Gastroesophageal sphincter (tissue), 4 donors: ENCODE measurements at regions not wholly inside any gene's neighbourhood (a gene's known extent, or its start where the extent isn't known, plus 50 kb on each side); places are given as distances from the start of the nearest gene placed in this dataset.
"Not testable (repeated sequence)": the region's sequence is repeated elsewhere in the genome, so short reads cannot be mapped to it uniquely, and the experiment has no call there.

ENCODE experiments used
- ATAC-seq: fragments of 150-250 bp; one replicate; pipeline ENCODE4 v1.9.1; 2016; ENCODE audit warnings: mild to moderate bottlenecking, moderate library complexity
- H3K27ac ChIP-seq, 4 donors: fragments of 200-600 bp; sonication (generic) in 3 of 4; 1 replicate in 3 of 4; 2 replicates in 1 of 4; pipeline ENCODE4 v1.5.1; 2016 to 2019
- H3K27me3 ChIP-seq: fragments of 200-600 bp; sonication (generic); one replicate; pipeline ENCODE4 v1.5.1; 2019
- H3K36me3 ChIP-seq, 2 donors: fragments of 200-600 bp; sonication (generic); one replicate each; pipeline ENCODE4 v1.5.1; 2019; ENCODE audit warnings: control low read depth in 1 of 2
- H3K4me1 ChIP-seq, 3 donors: fragments of 200-600 bp; sonication (generic); 1 replicate in 2 of 3; 2 replicates in 1 of 3; pipeline ENCODE4 v1.5.1; 2016 to 2019; ENCODE audit warnings: control low read depth in 2 of 3
- H3K4me3 ChIP-seq, 2 donors: fragments of 200-600 bp; sonication (generic); one replicate each; pipeline ENCODE4 v1.5.1; 2019; ENCODE audit warnings: mild to moderate bottlenecking in 1 of 2, moderate library complexity in 1 of 2
- H3K9me3 ChIP-seq, 3 donors: fragments of 200-600 bp; sonication (generic); one replicate each; pipeline ENCODE4 v1.5.1; 2017 to 2019; ENCODE audit warnings: control low read depth in 2 of 3
- EP300 ChIP-seq: sonication (generic); formaldehyde crosslinking; IDR thresholded peaks from one replicate; pipeline ENCODE4 v1.6.1; 2017; ENCODE audit warnings: antibody characterized with exemption, mild to moderate bottlenecking
- POLR2A ChIP-seq, 2 donors: fragments of 450-650 bp; IDR thresholded peaks; one replicate each; pipeline ENCODE4 v1.6.1; 2017; ENCODE audit warnings: antibody characterized with exemption in 2 of 2, mild to moderate bottlenecking in 2 of 2, moderate library complexity in 1 of 2
- POLR2AphosphoS5 ChIP-seq: sonication (generic); formaldehyde crosslinking; IDR thresholded peaks from one replicate; pipeline ENCODE4 v1.6.1; 2017; ENCODE audit warnings: antibody characterized with exemption
- WGBS, 2 donors: methylation state at CpG; one replicate each; pipeline ENCODE4 v1.1.5; 2018; ENCODE audit warnings: low coverage in 1 of 2; 5-methylcytosine and 5-hydroxymethylcytosine counted together
- TF ChIP-seq, protein P1 (sequence below), 4 experiments: fragments of 200-600 bp in 2 of 4; fragments of 450-650 bp in 2 of 4; sonication (generic) in 1 of 4; IDR thresholded peaks; one replicate each; pipeline ENCODE4 v1.5.1; 2017 to 2019; ENCODE audit warnings: antibody characterized with exemption in 4 of 4, mild to moderate bottlenecking in 2 of 4, moderate library complexity in 2 of 4

DNA sequence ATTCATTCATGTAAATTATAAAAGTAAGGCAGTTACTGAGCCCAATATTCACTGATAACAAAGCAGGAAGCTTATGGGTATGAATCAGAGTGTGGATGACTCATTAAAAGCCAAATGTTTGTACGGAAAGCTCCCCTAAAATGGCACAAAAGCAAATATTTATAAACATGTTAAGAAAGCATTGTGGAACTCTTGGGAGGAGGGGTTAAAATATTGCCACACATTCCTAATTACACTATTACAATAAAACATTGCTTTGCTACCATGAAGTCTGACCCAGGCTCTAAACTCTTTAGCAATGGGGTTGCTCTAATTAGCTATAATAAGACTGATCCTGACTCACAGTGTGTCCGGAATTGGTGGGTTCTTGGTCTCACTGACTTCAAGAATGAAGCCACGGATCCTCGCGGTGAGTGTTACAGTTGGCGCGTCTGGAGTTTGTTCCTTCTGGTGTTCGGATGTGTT lies 110.9 kb downstream of the NAB1 start:
- WGBS, 2 donors, result 83 to 86% methylated on average over 7 of the region's 8 CpGs
- no peak overlapping the region for H3K4me3 ChIP-seq
- ATAC-seq, result no peak
- H3K27me3 ChIP-seq, result no peaks in the 10 kb centered on the region
- no peak for TF ChIP-seq EP300
- TF ChIP-seq POLR2AphosphoS5, result no peak
- TF ChIP-seq, protein P1, sequence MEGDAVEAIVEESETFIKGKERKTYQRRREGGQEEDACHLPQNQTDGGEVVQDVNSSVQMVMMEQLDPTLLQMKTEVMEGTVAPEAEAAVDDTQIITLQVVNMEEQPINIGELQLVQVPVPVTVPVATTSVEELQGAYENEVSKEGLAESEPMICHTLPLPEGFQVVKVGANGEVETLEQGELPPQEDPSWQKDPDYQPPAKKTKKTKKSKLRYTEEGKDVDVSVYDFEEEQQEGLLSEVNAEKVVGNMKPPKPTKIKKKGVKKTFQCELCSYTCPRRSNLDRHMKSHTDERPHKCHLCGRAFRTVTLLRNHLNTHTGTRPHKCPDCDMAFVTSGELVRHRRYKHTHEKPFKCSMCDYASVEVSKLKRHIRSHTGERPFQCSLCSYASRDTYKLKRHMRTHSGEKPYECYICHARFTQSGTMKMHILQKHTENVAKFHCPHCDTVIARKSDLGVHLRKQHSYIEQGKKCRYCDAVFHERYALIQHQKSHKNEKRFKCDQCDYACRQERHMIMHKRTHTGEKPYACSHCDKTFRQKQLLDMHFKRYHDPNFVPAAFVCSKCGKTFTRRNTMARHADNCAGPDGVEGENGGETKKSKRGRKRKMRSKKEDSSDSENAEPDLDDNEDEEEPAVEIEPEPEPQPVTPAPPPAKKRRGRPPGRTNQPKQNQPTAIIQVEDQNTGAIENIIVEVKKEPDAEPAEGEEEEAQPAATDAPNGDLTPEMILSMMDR (IDR thresholded peaks at IDR 0.05), result no peak
- no peak for TF ChIP-seq POLR2A (IDR thresholded peaks at IDR 0.05)
- no peaks in the 10 kb centered on the region for H3K4me1 ChIP-seq
- H3K27ac ChIP-seq, result no peak overlapping the region
- H3K9me3 ChIP-seq, result no peaks in the 10 kb centered on the region
- H3K36me3 ChIP-seq, result no peaks in the 10 kb centered on the region

DNA sequence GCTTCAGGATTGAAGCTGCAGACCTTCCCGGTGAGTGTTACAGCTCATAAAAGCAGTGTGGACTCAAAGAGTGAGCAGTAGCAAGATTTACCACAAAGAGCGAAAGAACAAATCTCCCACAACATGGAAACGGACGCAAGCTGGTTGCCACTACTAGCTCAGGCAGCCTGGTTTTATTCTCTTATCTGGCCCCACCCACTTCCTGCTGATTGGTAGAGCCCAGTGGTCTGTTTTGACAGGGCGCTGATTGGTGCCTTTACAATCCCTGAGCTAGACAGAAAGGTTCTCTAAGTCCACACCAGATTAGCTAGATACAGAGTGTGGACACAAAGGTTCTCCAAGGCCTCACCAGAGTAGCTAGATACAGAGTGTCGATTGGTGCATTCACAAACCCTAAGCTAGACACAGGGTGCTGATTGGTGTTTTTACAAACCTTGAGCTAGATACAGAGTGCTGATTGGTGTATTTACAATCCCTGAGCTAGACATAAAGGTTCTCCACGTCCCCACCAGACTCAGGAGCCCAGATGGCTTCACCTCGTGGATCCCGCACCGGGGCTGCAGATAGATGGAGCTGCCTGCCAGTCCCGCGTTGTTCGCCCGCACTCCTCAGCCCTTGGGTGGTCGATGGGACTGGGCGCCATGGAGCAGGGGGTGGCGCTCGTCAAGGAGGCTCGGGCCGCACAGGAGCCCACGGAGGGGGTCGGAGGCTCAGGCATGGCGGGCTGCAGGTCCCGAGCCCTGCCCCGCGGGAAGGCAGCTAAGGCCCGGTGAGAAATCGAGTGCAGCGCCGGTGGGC lies 111.7 kb downstream of the NAB1 start:
- 100% methylated on average over 1 of the region's 30 CpGs; no CpG with 5 or more reads in 1 of the 2 donors for WGBS, 2 donors
- H3K36me3 ChIP-seq, ATAC-seq, H3K27ac ChIP-seq, H3K27me3 ChIP-seq, H3K9me3 ChIP-seq, H3K4me1 ChIP-seq: not testable (repeated sequence)
- H3K4me3 ChIP-seq, result peak overlapping the region; percentile 35 to 47

DNA sequence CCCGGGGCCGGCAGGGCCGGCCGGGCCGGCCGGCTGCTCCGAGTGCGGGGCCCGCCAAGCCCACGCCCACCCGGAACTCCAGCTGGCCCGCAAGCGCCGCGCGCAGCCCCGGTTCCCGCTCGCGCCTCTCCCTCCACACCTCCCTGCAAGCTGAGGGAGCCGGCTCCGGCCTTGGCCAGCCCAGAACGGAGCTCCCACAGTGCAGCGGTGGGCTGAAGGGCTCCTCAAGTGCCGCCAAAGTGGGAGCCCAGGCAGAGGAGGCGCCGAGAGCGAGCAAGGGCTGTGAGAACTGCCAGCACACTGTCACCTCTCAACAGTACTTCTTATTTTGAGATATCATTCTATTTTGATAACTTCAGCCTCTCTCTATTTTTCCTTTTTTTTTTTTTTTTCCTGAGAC lies 112.3 kb downstream of the NAB1 start:
- WGBS, 2 donors, result 19% methylated on average over 8 of the region's 28 CpGs; no CpG with 5 or more reads in 1 of the 2 donors
- not testable (repeated sequence) for H3K27ac ChIP-seq, H3K36me3 ChIP-seq, ATAC-seq, H3K27me3 ChIP-seq, H3K9me3 ChIP-seq
- Histone ChIP-seq H3K4me3 (peak overlapping the region; percentile 35 to 47), H3K4me1 (peaks cover 0 to 14% (median 0%) of the 10 kb centered on the region in 3 donors)

DNA sequence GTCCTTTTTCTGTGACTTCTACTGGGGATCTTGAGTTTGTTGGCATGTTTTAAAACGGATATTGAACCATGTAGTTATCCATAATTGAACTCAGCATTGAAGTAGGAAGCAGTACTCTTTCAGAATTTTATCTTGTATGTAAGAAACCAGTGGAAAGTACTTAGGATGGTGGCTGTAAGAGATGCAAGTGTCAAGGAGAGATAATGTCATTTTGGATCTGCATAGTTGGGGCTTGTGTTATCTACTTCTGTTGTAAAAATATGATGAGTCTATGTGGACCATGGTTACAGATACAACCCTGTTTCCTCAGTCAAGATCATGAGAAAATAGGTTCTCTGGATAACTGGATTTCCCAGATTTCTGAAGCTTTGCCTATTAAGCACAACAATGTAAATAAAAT lies 113.7 kb downstream of the NAB1 start:
- WGBS, 2 donors, result 92% methylated on average over 1 of the region's 1 CpG; no CpG with 5 or more reads in 1 of the 2 donors
- H3K4me3 ChIP-seq, result no peak overlapping the region
- no peak overlapping the region for H3K27ac ChIP-seq
- H3K36me3 ChIP-seq, result no peaks in the 10 kb centered on the region
- no peaks in the 10 kb centered on the region for H3K9me3 ChIP-seq
- TF ChIP-seq, protein P1 (IDR thresholded peaks at IDR 0.05), result no peak
- no peak for TF ChIP-seq EP300
- TF ChIP-seq POLR2AphosphoS5, result no peak
- no peak for TF ChIP-seq POLR2A (IDR thresholded peaks at IDR 0.05)
- ATAC-seq, result no peak
- no peaks in the 10 kb centered on the region for H3K27me3 ChIP-seq
- peaks cover 0 to 19% (median 0%) of the 10 kb centered on the region in 3 donors for H3K4me1 ChIP-seq

DNA sequence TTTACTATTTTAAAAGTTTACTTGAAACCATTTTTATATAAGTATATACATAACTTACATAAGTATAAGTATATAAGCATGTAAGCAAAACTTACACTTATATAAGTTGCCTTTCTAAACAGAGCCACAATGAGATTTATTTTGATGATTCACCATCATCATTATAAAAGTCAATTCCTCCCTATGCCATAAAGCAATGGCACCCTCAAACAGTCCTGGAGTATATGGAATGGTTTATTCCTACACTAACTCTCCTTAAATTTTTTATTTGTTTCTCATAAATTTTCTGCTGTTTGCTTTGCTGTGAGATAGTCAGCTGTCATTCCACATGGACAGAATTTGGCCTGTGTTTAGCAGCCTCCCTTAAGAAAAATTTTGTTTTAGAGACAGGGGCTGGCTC lies 114.2 kb downstream of the NAB1 start:
- no peak for ATAC-seq
- H3K36me3 ChIP-seq, result no peaks in the 10 kb centered on the region
- no peaks in the 10 kb centered on the region for H3K9me3 ChIP-seq
- H3K27ac ChIP-seq, result no peak overlapping the region
- H3K4me1 ChIP-seq, result peaks cover 0 to 19% (median 0%) of the 10 kb centered on the region in 3 donors
- H3K4me3 ChIP-seq, result no peak overlapping the region
- no peak for TF ChIP-seq EP300
- no peak for TF ChIP-seq POLR2A (IDR thresholded peaks at IDR 0.05)
- TF ChIP-seq, protein P1 (IDR thresholded peaks at IDR 0.05), result no peak
- no peak for TF ChIP-seq POLR2AphosphoS5
- no peaks in the 10 kb centered on the region for H3K27me3 ChIP-seq

DNA sequence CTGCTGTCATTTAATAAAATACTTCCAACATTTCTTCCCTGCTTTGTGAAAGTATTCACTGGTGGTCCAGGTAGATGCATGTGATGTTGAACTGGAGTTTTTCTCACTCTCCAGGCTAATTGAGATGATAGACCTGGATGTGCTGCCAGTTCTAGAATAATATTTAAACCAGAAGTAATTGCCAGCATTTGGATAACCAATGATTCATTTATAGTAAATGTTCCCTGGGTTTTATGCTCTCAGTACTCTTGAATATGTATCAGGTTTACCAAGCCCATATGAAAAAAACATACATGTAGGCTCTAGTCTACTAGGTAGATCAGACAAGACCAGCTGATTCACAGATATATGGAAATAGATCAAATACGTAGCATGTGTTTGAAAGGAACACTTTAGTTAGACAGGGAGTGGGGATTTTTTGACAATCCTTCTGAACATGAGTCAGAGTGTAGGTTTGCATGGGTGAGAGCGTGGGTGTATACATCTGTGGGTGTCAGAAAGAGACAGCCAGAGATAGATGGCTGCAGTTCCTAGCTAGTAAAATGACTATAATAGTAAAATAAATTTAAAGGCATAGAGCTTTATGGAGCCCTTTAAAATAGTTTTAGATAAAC lies 115.1 kb downstream of the NAB1 start:
- Histone ChIP-seq H3K4me3 (no peak overlapping the region), H3K27me3 (no peaks in the 10 kb centered on the region), H3K27ac (no peak overlapping the region), H3K9me3 (no peaks in the 10 kb centered on the region), H3K4me1 (peaks cover 0 to 19% (median 0%) of the 10 kb centered on the region in 3 donors), H3K36me3 (no peaks in the 10 kb centered on the region)
- no peak for ATAC-seq
- TF ChIP-seq, protein P1 (IDR thresholded peaks at IDR 0.05), result no peak
- TF ChIP-seq EP300, result no peak
- no peak for TF ChIP-seq POLR2A (IDR thresholded peaks at IDR 0.05)
- TF ChIP-seq POLR2AphosphoS5, result no peak
- WGBS, 2 donors, result 85 to 89% methylated on average over 2 of the region's 2 CpGs
